Effector memory CD8-positive, alpha-beta T cell (primary cell): ENCODE measurements at regions not wholly inside any gene's neighbourhood (a gene's known extent, or its start where the extent isn't known, plus 50 kb on each side); places are given as distances from the start of the nearest gene placed in this dataset.

Experiments used
- ATAC-seq: fragments of 150-1000 bp; cut with Tn5 transposase; replicated peaks from 2 replicates; pipeline ENCODE4 v1.10.0; 2021; ENCODE audit warnings: mild to moderate bottlenecking, moderate library complexity
- DNase-seq, 3 experiments: peaks; one replicate each; pipeline ENCODE4 v3.0.0; 2021
- H3K27ac Mint-ChIP-seq, 2 donors: one replicate each; pipeline ENCODE4 v1.8.0; 2022; ENCODE audit warnings: mild to moderate bottlenecking in 2 of 2, mixed read lengths in 2 of 2, moderate library complexity in 2 of 2
- H3K27me3 Mint-ChIP-seq, 2 donors: one replicate each; pipeline ENCODE4 v1.8.0; 2022; ENCODE audit warnings: mixed read lengths in 2 of 2
- H3K36me3 Mint-ChIP-seq: one replicate; pipeline ENCODE4 v1.8.0; 2022; ENCODE audit warnings: mild to moderate bottlenecking, moderate library complexity, mixed read lengths; ENCODE audit not compliant: insufficient read depth
- H3K4me1 Mint-ChIP-seq, 2 donors: one replicate each; pipeline ENCODE4 v1.8.0; 2022; ENCODE audit warnings: low read depth in 2 of 2, mixed read lengths in 2 of 2
- H3K4me3 Mint-ChIP-seq, 2 donors: one replicate each; pipeline ENCODE4 v1.8.0; 2022; ENCODE audit warnings: mild to moderate bottlenecking in 2 of 2, mixed read lengths in 2 of 2, moderate library complexity in 2 of 2
- H3K9me3 Mint-ChIP-seq, 2 donors: one replicate each; pipeline ENCODE4 v1.8.0; 2022; ENCODE audit warnings: mixed read lengths in 2 of 2

GRCh38 chr16:49928176-49929041 lies 72.5 kb upstream of the ZNF423 start:
- Mint-ChIP-seq H3K27me3 (peaks cover 43 to 69% of the 10 kb centered on the region in 2 donors), H3K36me3 (no peaks in the 10 kb centered on the region), H3K4me1 (no peaks in the 10 kb centered on the region), H3K9me3 (no peaks in the 10 kb centered on the region), H3K27ac (no peak overlapping the region), H3K4me3 (no peak overlapping the region)
- DNase-seq: no peak
- ATAC-seq: no peak

GRCh38 chr16:49929626-49930025 lies 73.7 kb upstream of the ZNF423 start:
- no peak for ATAC-seq
- Mint-ChIP-seq H3K9me3 (no peaks in the 10 kb centered on the region), H3K4me3 (no peak overlapping the region), H3K36me3 (no peaks in the 10 kb centered on the region), H3K27ac (no peak overlapping the region), H3K27me3 (peaks cover 50 to 69% of the 10 kb centered on the region in 2 donors), H3K4me1 (no peaks in the 10 kb centered on the region)
- DNase-seq: no peak

- H3K27ac Mint-ChIP-seq: no peak overlapping the region
- no peak overlapping the region for H3K4me3 Mint-ChIP-seq
- H3K4me1 Mint-ChIP-seq: no peaks in the 10 kb centered on the region
- no peaks in the 10 kb centered on the region for H3K36me3 Mint-ChIP-seq
- ATAC-seq (no peak), DNase-seq (no peak)
- peaks cover 44 to 69% of the 10 kb centered on the region in 2 donors for H3K27me3 Mint-ChIP-seq
- H3K9me3 Mint-ChIP-seq: no peaks in the 10 kb centered on the region
Measured at GRCh38 chr16:49930841-49931240, 74.9 kb upstream of the ZNF423 start.

GRCh38 chr16:49931266-49931665 lies 75.4 kb upstream of the ZNF423 start:
- no peak for ATAC-seq
- DNase-seq: no peak
- Mint-ChIP-seq H3K4me3 (no peak overlapping the region), H3K4me1 (no peaks in the 10 kb centered on the region), H3K36me3 (no peaks in the 10 kb centered on the region), H3K27me3 (peaks cover 42 to 69% of the 10 kb centered on the region in 2 donors), H3K9me3 (no peaks in the 10 kb centered on the region), H3K27ac (no peak overlapping the region)

- H3K27ac Mint-ChIP-seq: no peak overlapping the region
- DNase-seq: no peak
- H3K4me1 Mint-ChIP-seq: no peaks in the 10 kb centered on the region
- H3K27me3 Mint-ChIP-seq: peaks cover 42 to 75% of the 10 kb centered on the region in 2 donors
- no peaks in the 10 kb centered on the region for H3K36me3 Mint-ChIP-seq
- no peak for ATAC-seq
- no peaks in the 10 kb centered on the region for H3K9me3 Mint-ChIP-seq
- no peak overlapping the region for H3K4me3 Mint-ChIP-seq
Measured at GRCh38 chr16:49931916-49932315, 76.0 kb upstream of the ZNF423 start.

GRCh38 chr16:49932434-49932833 lies 76.5 kb upstream of the ZNF423 start:
- Mint-ChIP-seq H3K4me1 (no peaks in the 10 kb centered on the region), H3K4me3 (no peak overlapping the region), H3K36me3 (no peaks in the 10 kb centered on the region), H3K27ac (no peak overlapping the region), H3K9me3 (no peaks in the 10 kb centered on the region), H3K27me3 (peaks cover 42 to 80% of the 10 kb centered on the region in 2 donors)
- DNase-seq (no peak), ATAC-seq (no peak)

GRCh38 chr16:49932946-49933345 lies 77.0 kb upstream of the ZNF423 start:
- Mint-ChIP-seq H3K27ac (no peak overlapping the region), H3K9me3 (no peaks in the 10 kb centered on the region), H3K4me1 (no peaks in the 10 kb centered on the region), H3K4me3 (no peak overlapping the region), H3K27me3 (peaks cover 44 to 84% of the 10 kb centered on the region in 2 donors), H3K36me3 (no peaks in the 10 kb centered on the region)
- ATAC-seq: no peak
- no peak for DNase-seq

- no peak overlapping the region for H3K27ac Mint-ChIP-seq
- no peak overlapping the region for H3K4me3 Mint-ChIP-seq
- DNase-seq (no peak), ATAC-seq (no peak)
- no peaks in the 10 kb centered on the region for H3K9me3 Mint-ChIP-seq
- H3K36me3 Mint-ChIP-seq: no peaks in the 10 kb centered on the region
- H3K27me3 Mint-ChIP-seq: peaks cover 32 to 54% of the 10 kb centered on the region in 2 donors
- peaks cover 0 to 2% of the 10 kb centered on the region in 2 donors for H3K4me1 Mint-ChIP-seq
Measured at GRCh38 chr16:49936791-49937190, 80.9 kb upstream of the ZNF423 start.

GRCh38 chr16:49937886-49938285 lies 82.0 kb upstream of the ZNF423 start:
- Mint-ChIP-seq H3K4me3 (no peak overlapping the region), H3K27ac (no peak overlapping the region), H3K9me3 (no peaks in the 10 kb centered on the region), H3K27me3 (peaks cover 38 to 54% of the 10 kb centered on the region in 2 donors), H3K36me3 (no peaks in the 10 kb centered on the region), H3K4me1 (peaks cover 0 to 2% of the 10 kb centered on the region in 2 donors)
- DNase-seq (no peak), ATAC-seq (no peak)

- no peak for DNase-seq
Measured at GRCh38 chr16:49939495-49939894, 83.6 kb upstream of the ZNF423 start.

GRCh38 chr16:49940464-49941224 lies 84.4 kb upstream of the CNEP1R1 start:
- no peak overlapping the region for H3K4me3 Mint-ChIP-seq
- no peaks in the 10 kb centered on the region for H3K36me3 Mint-ChIP-seq
- H3K27me3 Mint-ChIP-seq: peaks cover 22 to 41% of the 10 kb centered on the region in 2 donors
- H3K9me3 Mint-ChIP-seq: no peaks in the 10 kb centered on the region
- H3K27ac Mint-ChIP-seq: no peak overlapping the region
- DNase-seq (no peak), ATAC-seq (no peak)
- peaks cover 0 to 2% of the 10 kb centered on the region in 2 donors for H3K4me1 Mint-ChIP-seq

More at GRCh38 chr16:49939495-49939894, 83.6 kb upstream of the ZNF423 start:
- peaks cover 0 to 2% of the 10 kb centered on the region in 2 donors for H3K4me1 Mint-ChIP-seq
- H3K36me3 Mint-ChIP-seq: no peaks in the 10 kb centered on the region
- H3K27ac Mint-ChIP-seq: no peak overlapping the region
- H3K9me3 Mint-ChIP-seq: no peaks in the 10 kb centered on the region
- H3K4me3 Mint-ChIP-seq: no peak overlapping the region
- no peak for ATAC-seq
- peaks cover 26 to 46% of the 10 kb centered on the region in 2 donors for H3K27me3 Mint-ChIP-seq

GRCh38 chr16:49944221-49944620 lies 80.8 kb upstream of the CNEP1R1 start:
- ATAC-seq: no peak
- no peaks in the 10 kb centered on the region for H3K9me3 Mint-ChIP-seq
- no peak overlapping the region for H3K27ac Mint-ChIP-seq
- no peaks in the 10 kb centered on the region for H3K36me3 Mint-ChIP-seq
- peaks cover 0 to 2% of the 10 kb centered on the region in 2 donors for H3K4me1 Mint-ChIP-seq
- peaks cover 31 to 35% of the 10 kb centered on the region in 2 donors for H3K27me3 Mint-ChIP-seq
- no peak overlapping the region for H3K4me3 Mint-ChIP-seq
- DNase-seq: no peak

- no peaks in the 10 kb centered on the region for H3K9me3 Mint-ChIP-seq
- no peak overlapping the region for H3K4me3 Mint-ChIP-seq
- peaks cover 19 to 38% of the 10 kb centered on the region in 2 donors for H3K27me3 Mint-ChIP-seq
- H3K36me3 Mint-ChIP-seq: no peaks in the 10 kb centered on the region
- H3K27ac Mint-ChIP-seq: no peak overlapping the region
- ATAC-seq (no peak), DNase-seq (no peak)
- no peaks in the 10 kb centered on the region for H3K4me1 Mint-ChIP-seq
Measured at GRCh38 chr16:49947907-49948678, 76.9 kb upstream of the CNEP1R1 start.
